ENCODE measurements at regions not wholly inside any gene's neighbourhood (a gene's known extent, or its start where the extent isn't known, plus 50 kb on each side); places are given as distances from the start of the nearest gene placed in this dataset.

GRCh38 chr15:62750471-62750870 is 292.1 kb upstream of the TPM1 start:
- Histone ChIP-seq H3K36me3 (ENCODE audit: insufficient read depth, low read length) (peaks cover 8% of the 10 kb centered on the region; the same call in 1 of the 2 replicates), H3K27ac (ENCODE audit: low read depth, low read length) (no peak overlapping the region), H3K79me2 (ENCODE audit: control insufficient read depth, insufficient read depth, low read length, unreplicated experiment) (no peaks in the 10 kb centered on the region), H3K4me3 (ENCODE audit: low read depth, low read length) (no peak overlapping the region), H2AFZ (ENCODE audit: low read length, unreplicated experiment) (no peak overlapping the region), H3K27me3 (ENCODE audit: insufficient read depth, low read length) (no peaks in the 10 kb centered on the region), H3K4me1 (ENCODE audit: control insufficient read depth, insufficient read depth, low read length, unreplicated experiment) (peaks cover 41% of the 10 kb centered on the region)

GRCh38 chr15:62752657-62753517 is 289.7 kb upstream of the TPM1 start:
- H3K27ac ChIP-seq (ENCODE audit: low read depth, low read length), result peak overlapping the region; percentile 66
- H3K27me3 ChIP-seq (ENCODE audit: insufficient read depth, low read length), result no peaks in the 10 kb centered on the region
- no peak overlapping the region for H2AFZ ChIP-seq (ENCODE audit: low read length, unreplicated experiment)
- peaks cover 49% of the 10 kb centered on the region for H3K4me1 ChIP-seq (ENCODE audit: control insufficient read depth, insufficient read depth, low read length, unreplicated experiment)
- peaks cover 8% of the 10 kb centered on the region; the same call in 1 of the 2 replicates for H3K36me3 ChIP-seq (ENCODE audit: insufficient read depth, low read length)
- no peak overlapping the region for H3K4me3 ChIP-seq (ENCODE audit: low read depth, low read length)
- H3K79me2 ChIP-seq (ENCODE audit: control insufficient read depth, insufficient read depth, low read length, unreplicated experiment), result no peaks in the 10 kb centered on the region

- Histone ChIP-seq H3K4me1 (ENCODE audit: control insufficient read depth, insufficient read depth, low read length, unreplicated experiment) (peaks cover 56% of the 10 kb centered on the region), H3K79me2 (ENCODE audit: control insufficient read depth, insufficient read depth, low read length, unreplicated experiment) (no peaks in the 10 kb centered on the region), H3K36me3 (ENCODE audit: insufficient read depth, low read length) (peaks cover 8% of the 10 kb centered on the region; the same call in 1 of the 2 replicates), H2AFZ (ENCODE audit: low read length, unreplicated experiment) (no peak overlapping the region), H3K27me3 (ENCODE audit: insufficient read depth, low read length) (no peaks in the 10 kb centered on the region), H3K4me3 (ENCODE audit: low read depth, low read length) (no peak overlapping the region), H3K27ac (ENCODE audit: low read depth, low read length) (peak overlapping the region; percentile 66)
Measured at GRCh38 chr15:62753518-62754221, 288.9 kb upstream of the TPM1 start.

GRCh38 chr15:62756326-62756994 is 286.1 kb upstream of the TPM1 start:
- Histone ChIP-seq H3K79me2 (ENCODE audit: control insufficient read depth, insufficient read depth, low read length, unreplicated experiment) (no peaks in the 10 kb centered on the region), H3K4me1 (ENCODE audit: control insufficient read depth, insufficient read depth, low read length, unreplicated experiment) (peaks cover 45% of the 10 kb centered on the region), H3K27me3 (ENCODE audit: insufficient read depth, low read length) (no peaks in the 10 kb centered on the region), H3K4me3 (ENCODE audit: low read depth, low read length) (no peak overlapping the region), H3K36me3 (ENCODE audit: insufficient read depth, low read length) (no peaks in the 10 kb centered on the region), H3K27ac (ENCODE audit: low read depth, low read length) (no peak overlapping the region), H2AFZ (ENCODE audit: low read length, unreplicated experiment) (no peak overlapping the region)

- Histone ChIP-seq H3K27me3 (ENCODE audit: insufficient read depth, low read length) (no peaks in the 10 kb centered on the region), H2AFZ (ENCODE audit: low read length, unreplicated experiment) (no peak overlapping the region), H3K27ac (ENCODE audit: low read depth, low read length) (no peak overlapping the region), H3K4me3 (ENCODE audit: low read depth, low read length) (no peak overlapping the region), H3K4me1 (ENCODE audit: control insufficient read depth, insufficient read depth, low read length, unreplicated experiment) (peaks cover 41% of the 10 kb centered on the region), H3K79me2 (ENCODE audit: control insufficient read depth, insufficient read depth, low read length, unreplicated experiment) (no peaks in the 10 kb centered on the region), H3K36me3 (ENCODE audit: insufficient read depth, low read length) (no peaks in the 10 kb centered on the region)
Measured at GRCh38 chr15:62756995-62757360, 285.6 kb upstream of the TPM1 start.

GRCh38 chr15:62757535-62757934 is 285.0 kb upstream of the TPM1 start:
- no peaks in the 10 kb centered on the region for H3K36me3 ChIP-seq (ENCODE audit: insufficient read depth, low read length)
- no peak overlapping the region for H2AFZ ChIP-seq (ENCODE audit: low read length, unreplicated experiment)
- H3K4me3 ChIP-seq (ENCODE audit: low read depth, low read length), result peak overlapping the region; percentile 41; the same call in 1 of the 2 replicates
- peak overlapping the region; percentile 84 for H3K27ac ChIP-seq (ENCODE audit: low read depth, low read length)
- H3K79me2 ChIP-seq (ENCODE audit: control insufficient read depth, insufficient read depth, low read length, unreplicated experiment), result no peaks in the 10 kb centered on the region
- peaks cover 36% of the 10 kb centered on the region for H3K4me1 ChIP-seq (ENCODE audit: control insufficient read depth, insufficient read depth, low read length, unreplicated experiment)
- no peaks in the 10 kb centered on the region for H3K27me3 ChIP-seq (ENCODE audit: insufficient read depth, low read length)

- Histone ChIP-seq H3K36me3 (ENCODE audit: insufficient read depth, low read length) (no peaks in the 10 kb centered on the region), H3K27me3 (ENCODE audit: insufficient read depth, low read length) (no peaks in the 10 kb centered on the region), H3K4me1 (ENCODE audit: control insufficient read depth, insufficient read depth, low read length, unreplicated experiment) (peaks cover 32% of the 10 kb centered on the region), H3K4me3 (ENCODE audit: low read depth, low read length) (peak overlapping the region; percentile 41), H3K79me2 (ENCODE audit: control insufficient read depth, insufficient read depth, low read length, unreplicated experiment) (no peaks in the 10 kb centered on the region), H2AFZ (ENCODE audit: low read length, unreplicated experiment) (peak overlapping the region; percentile 2), H3K27ac (ENCODE audit: low read depth, low read length) (peak overlapping the region; percentile 84)
Measured at GRCh38 chr15:62758126-62758951, 284.2 kb upstream of the TPM1 start.

GRCh38 chr15:62758952-62759349 is 283.6 kb upstream of the TPM1 start:
- H3K36me3 ChIP-seq (ENCODE audit: insufficient read depth, low read length), result no peaks in the 10 kb centered on the region
- no peaks in the 10 kb centered on the region for H3K79me2 ChIP-seq (ENCODE audit: control insufficient read depth, insufficient read depth, low read length, unreplicated experiment)
- H3K4me1 ChIP-seq (ENCODE audit: control insufficient read depth, insufficient read depth, low read length, unreplicated experiment), result peaks cover 26% of the 10 kb centered on the region
- H3K27ac ChIP-seq (ENCODE audit: low read depth, low read length), result peak overlapping the region; percentile 84
- no peaks in the 10 kb centered on the region for H3K27me3 ChIP-seq (ENCODE audit: insufficient read depth, low read length)
- peak overlapping the region; percentile 2 for H2AFZ ChIP-seq (ENCODE audit: low read length, unreplicated experiment)
- H3K4me3 ChIP-seq (ENCODE audit: low read depth, low read length), result peak overlapping the region; percentile 41; the same call in 1 of the 2 replicates

- Histone ChIP-seq H3K27ac (ENCODE audit: low read depth, low read length) (no peak overlapping the region), H3K36me3 (ENCODE audit: insufficient read depth, low read length) (no peaks in the 10 kb centered on the region), H3K79me2 (ENCODE audit: control insufficient read depth, insufficient read depth, low read length, unreplicated experiment) (no peaks in the 10 kb centered on the region), H3K27me3 (ENCODE audit: insufficient read depth, low read length) (no peaks in the 10 kb centered on the region), H2AFZ (ENCODE audit: low read length, unreplicated experiment) (no peak overlapping the region), H3K4me3 (ENCODE audit: low read depth, low read length) (no peak overlapping the region), H3K4me1 (ENCODE audit: control insufficient read depth, insufficient read depth, low read length, unreplicated experiment) (peaks cover 25% of the 10 kb centered on the region)
Measured at GRCh38 chr15:62760538-62760937, 282.0 kb upstream of the TPM1 start.

GRCh38 chr15:62765916-62766315 is 276.6 kb upstream of the TPM1 start:
- Histone ChIP-seq H3K4me3 (ENCODE audit: low read depth, low read length) (no peak overlapping the region), H3K36me3 (ENCODE audit: insufficient read depth, low read length) (no peaks in the 10 kb centered on the region; the same call in 1 of the 2 replicates), H3K27me3 (ENCODE audit: insufficient read depth, low read length) (no peaks in the 10 kb centered on the region), H3K4me1 (ENCODE audit: control insufficient read depth, insufficient read depth, low read length, unreplicated experiment) (peaks cover 22% of the 10 kb centered on the region), H3K27ac (ENCODE audit: low read depth, low read length) (no peak overlapping the region), H3K79me2 (ENCODE audit: control insufficient read depth, insufficient read depth, low read length, unreplicated experiment) (no peaks in the 10 kb centered on the region), H2AFZ (ENCODE audit: low read length, unreplicated experiment) (no peak overlapping the region)
